GM18861 (cell line): ENCODE measurements at regions not wholly inside any gene's neighbourhood (a gene's known extent, or its start where the extent isn't known, plus 50 kb on each side); places are given as distances from the start of the nearest gene placed in this dataset.
"Not testable (repeated sequence)": the region's sequence is repeated elsewhere in the genome, so short reads cannot be mapped to it uniquely, and the experiment has no call there.

ENCODE experiments used
- ATAC-seq: cut with Tn5 transposase; IDR thresholded peaks from one replicate; pipeline ENCODE4 v1.9.1; 2021; ENCODE audit not compliant: unreplicated experiment

- ATAC-seq, result no peak
These were observed 190.6 kb downstream of the CNTN3 start for GRCh38 chr3:74423867-74424266.

GRCh38 chr3:74420538-74421124 lies 193.8 kb downstream of the CNTN3 start:
- no peak for ATAC-seq

GRCh38 chr3:74415731-74416130 lies 198.7 kb downstream of the CNTN3 start:
- ATAC-seq, result no peak

- no peak for ATAC-seq
These were observed 200.8 kb downstream of the CNTN3 start for GRCh38 chr3:74413547-74414241.

GRCh38 chr3:74410276-74410941 lies 204.1 kb downstream of the CNTN3 start:
- no peak for ATAC-seq

- no peak for ATAC-seq
These were observed 205.4 kb downstream of the CNTN3 start for GRCh38 chr3:74409066-74409465.

GRCh38 chr3:74403307-74403706 lies 211.2 kb downstream of the CNTN3 start:
- no peak for ATAC-seq

GRCh38 chr3:74402821-74403220 lies 211.6 kb downstream of the CNTN3 start:
- ATAC-seq, result no peak

- no peak for ATAC-seq
These were observed 221.0 kb downstream of the CNTN3 start for GRCh38 chr3:74393426-74393825.

GRCh38 chr3:74390121-74390877 lies 224.2 kb downstream of the CNTN3 start:
- ATAC-seq, result no peak

GRCh38 chr3:74387111-74387735 lies 227.2 kb downstream of the CNTN3 start:
- ATAC-seq, result no peak

- ATAC-seq, result no peak
These were observed 230.3 kb downstream of the CNTN3 start for GRCh38 chr3:74384159-74384558.

GRCh38 chr3:74377669-74378068 lies 236.8 kb downstream of the CNTN3 start:
- ATAC-seq, result no peak

GRCh38 chr3:74376323-74376722 lies 238.1 kb downstream of the CNTN3 start:
- ATAC-seq, result not testable (repeated sequence)

GRCh38 chr3:74375653-74376052 lies 238.8 kb downstream of the CNTN3 start:
- ATAC-seq, result no peak

GRCh38 chr3:74372743-74373142 lies 241.7 kb downstream of the CNTN3 start:
- no peak for ATAC-seq

- no peak for ATAC-seq
These were observed 244.1 kb downstream of the CNTN3 start for GRCh38 chr3:74370342-74370741.

- ATAC-seq, result no peak
These were observed 248.1 kb downstream of the CNTN3 start for GRCh38 chr3:74366331-74366730.

GRCh38 chr3:74363346-74363745 lies 251.1 kb downstream of the CNTN3 start:
- no peak for ATAC-seq

- ATAC-seq, result no peak
These were observed 254.1 kb downstream of the CNTN3 start for GRCh38 chr3:74360406-74360805.

- no peak for ATAC-seq
These were observed 256.6 kb downstream of the CNTN3 start for GRCh38 chr3:74357881-74358280.
